CD4-positive, alpha-beta T cell treated with Interleukin-6 at 100 ng/mL for 8 hours (primary cell): ENCODE measurements at regions not wholly inside any gene's neighbourhood (a gene's known extent, or its start where the extent isn't known, plus 50 kb on each side); places are given as distances from the start of the nearest gene placed in this dataset.
"Not testable (repeated sequence)": the region's sequence is repeated elsewhere in the genome, so short reads cannot be mapped to it uniquely, and the experiment has no call there.

Experiments used
- DNase-seq: peaks from one replicate; pipeline ENCODE4 v3.0.0-alpha.2; 2020; ENCODE audit warnings: mixed read lengths, low spot score

DNA sequence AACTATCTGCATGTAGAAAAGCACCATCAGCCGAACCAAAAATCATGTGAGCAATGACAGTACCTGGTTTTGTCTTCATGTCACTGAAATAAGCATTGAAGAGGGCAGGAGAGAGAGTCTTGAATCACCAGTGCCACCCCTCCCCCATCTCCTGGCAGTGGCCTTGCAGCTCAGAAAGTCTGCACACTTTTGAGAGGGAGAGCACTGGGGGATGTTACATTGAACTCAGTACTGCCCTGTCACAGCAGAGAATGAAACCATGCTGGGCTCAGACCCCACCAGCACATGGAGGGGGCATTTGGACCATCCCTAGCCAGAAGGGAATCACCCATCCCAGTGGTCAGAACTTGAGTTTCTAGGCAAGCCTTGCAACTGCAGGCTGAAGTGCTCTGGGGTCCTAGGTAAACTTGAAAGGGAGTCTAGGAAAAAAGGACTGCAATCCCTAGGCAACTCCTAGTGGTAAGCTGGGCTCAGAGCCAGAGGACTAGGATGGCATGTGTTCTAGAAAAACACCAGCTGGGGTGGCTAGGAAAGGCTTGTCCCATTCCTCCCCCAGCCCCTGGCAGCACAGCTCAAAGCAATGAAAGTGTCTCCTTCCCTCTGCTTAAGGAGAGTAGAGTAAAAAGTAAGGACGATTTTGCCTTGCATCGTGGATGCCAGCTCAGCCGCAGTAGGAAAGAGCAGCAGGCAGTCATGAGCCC lies 259.9 kb upstream of the MYT1L start:
- DNase-seq: no peak

DNA sequence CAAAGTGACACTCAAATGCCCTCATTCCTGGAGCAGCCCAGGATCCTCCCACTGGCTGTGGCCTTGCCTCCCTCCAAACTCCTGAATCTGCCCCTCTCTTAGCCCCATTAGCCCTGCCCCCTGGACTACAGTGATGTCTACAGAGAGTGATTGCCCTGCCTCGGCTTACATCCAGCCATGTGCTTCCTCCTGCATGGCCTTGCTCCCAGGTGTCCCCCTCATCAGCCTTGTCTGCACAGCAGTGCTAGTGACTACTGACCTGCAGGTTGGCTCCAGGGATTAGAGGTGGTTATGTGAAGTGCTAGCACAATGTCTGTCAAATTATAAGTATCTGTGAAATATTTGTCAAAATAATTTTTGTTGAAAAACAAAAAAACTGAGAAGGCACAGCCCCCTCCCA lies 259.1 kb upstream of the MYT1L start:
- DNase-seq: no peak

DNA sequence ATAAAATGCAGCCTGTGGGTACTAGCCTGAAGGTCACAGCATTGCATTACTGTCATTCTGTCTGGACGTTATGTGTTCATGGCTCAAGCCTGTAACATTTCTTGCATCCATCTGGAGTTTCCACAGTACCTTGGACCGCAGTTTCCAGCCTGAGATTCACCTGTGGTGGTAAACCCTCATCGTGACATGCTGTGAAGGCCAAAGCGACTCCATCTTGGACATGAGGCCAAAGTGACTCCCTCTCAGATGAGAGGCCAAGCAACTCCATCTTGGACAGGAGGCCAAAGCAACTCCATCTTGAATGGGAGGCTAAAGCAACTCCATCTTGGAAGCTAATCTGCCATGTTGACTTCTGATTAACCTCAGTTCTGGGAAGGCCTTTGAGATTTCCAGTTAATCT lies 257.7 kb upstream of the MYT1L start:
- DNase-seq: no peak

DNA sequence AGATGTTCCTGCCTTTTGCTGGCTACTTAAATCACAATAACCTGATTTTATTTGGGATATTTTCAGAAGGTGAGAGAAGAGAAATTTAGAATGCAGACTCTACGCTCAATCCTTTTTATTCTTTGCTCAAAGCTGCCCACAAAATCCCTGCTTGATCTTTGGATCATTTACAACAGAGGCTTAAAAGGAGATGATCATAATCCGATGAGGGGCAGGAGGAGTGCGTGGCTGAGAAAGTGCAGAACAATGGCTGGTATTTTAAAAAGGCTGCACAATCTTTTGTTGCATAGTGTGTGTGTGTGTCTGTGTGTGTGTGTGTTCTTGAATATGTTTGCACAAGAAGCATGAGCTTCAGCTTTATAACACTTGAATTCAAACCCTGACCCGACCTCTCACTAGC lies 256.3 kb upstream of the MYT1L start:
- DNase-seq: no peak

DNA sequence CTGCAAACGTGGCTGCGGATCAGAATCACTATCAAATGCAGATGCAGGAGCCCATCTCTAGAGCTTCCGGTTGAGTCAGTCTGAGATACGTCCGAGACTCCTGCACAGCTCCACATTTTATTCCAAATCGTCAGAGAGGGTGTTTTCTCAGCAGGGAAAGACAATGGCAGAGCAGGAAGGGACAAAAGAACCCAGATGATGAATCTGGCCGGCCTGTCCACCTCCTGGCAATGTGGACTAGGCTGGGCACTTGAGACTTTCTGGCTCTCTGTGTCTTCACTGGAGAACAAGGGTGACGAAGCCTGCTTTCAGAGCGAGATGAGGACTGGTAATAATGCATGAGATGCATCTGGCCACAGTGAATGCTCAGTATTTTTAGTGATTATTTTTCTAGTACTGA lies 255.9 kb upstream of the MYT1L start:
- DNase-seq: no peak

DNA sequence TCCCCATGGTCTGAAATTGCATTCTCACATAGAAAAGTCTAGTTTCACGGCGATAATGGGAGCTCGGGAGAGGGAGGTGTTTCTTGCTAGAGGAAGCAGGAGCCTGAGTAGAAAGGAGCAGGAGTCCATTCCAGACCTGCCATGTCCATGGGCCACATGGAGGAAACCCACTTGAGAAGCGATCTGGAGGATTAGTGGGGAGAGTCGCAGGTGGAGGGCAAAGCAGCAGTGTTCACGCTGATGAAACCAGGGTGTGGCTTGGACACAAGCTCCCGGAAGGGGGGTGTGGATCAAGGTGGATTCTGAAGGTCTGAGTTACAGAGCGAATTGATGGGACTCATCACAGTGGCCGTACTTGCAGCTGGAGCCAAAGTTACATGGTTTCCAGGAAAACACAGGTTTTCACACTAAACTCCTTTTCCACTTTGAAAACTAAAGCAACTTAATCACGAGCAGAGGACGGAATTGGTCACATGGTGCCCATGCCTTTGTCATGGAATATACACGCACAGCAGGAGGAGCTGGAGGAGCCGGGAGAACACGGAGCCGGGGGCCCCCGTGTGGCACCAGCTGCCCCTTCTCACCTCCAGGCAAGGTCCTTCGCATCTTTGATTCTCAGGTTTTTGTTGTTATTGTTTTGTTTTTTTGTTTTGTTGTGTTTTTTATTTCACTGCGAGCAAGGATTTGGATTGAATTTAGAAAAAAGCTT lies 255.1 kb upstream of the MYT1L start:
- DNase-seq: no peak

DNA sequence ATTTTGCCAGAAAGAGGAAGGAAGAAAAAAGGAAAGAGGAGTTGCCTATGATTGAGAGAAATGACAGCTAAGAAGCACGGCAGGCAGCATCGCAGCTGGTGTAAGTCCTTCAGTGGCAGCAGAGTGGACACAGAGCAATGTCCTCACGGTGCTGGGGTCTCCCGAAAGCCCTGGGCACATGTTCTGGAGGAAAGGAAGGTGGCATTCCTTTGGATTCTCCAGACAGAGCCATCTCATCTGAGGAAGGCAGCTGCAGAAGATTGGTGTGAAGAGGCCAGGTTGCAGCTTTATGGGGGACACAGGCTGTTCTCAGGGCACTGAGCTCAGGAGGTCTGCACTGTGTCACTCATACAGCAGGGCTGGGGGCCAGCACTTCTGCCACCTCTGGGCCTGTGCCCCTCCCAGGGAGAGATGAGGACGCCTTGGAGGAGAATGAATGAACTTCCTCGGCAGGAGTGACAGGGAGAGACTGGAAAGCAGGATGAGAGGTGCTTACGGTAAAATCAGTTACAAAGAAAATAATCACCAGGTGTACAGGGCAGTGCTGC lies 252.0 kb upstream of the MYT1L start:
- DNase-seq: no peak

DNA sequence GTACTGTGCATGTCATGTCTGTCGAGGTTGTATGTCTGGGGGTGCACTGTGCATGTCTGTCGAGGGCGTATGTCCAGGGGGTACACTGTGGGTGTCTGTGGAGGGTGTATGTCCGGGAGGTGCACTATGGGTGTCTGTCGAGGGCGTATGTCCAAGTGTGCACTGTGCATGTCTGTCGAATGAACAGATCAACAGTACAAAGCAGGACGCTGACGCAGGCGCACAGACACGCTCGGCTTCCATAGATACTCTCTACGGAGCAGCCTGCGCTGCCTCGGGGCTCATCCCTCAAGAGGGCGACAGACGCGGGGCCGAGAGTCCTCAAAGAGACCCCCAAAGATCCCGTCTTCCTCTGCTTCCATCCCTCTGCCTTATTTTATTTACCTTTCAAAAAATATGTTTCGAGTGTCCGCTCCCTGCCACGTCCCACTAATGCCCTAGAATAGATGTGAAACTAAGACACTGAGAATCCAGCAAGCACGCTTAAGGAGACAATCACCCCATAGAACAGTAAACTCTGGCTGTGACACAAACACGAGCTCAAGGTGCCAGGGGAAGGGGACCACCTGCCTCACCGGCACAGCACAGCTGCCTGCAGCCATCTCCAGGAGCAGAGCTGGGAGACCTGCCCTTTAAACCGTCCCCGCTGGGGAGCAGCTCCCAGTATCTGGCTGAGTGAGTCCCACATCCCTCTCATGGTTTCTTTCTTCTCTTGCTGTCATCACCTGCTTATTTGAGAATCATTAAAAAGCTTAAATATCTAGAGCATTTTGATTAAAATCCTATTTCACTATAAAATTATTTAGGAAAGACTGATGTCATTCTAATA lies 250.5 kb upstream of the MYT1L start:
- no peak for DNase-seq

DNA sequence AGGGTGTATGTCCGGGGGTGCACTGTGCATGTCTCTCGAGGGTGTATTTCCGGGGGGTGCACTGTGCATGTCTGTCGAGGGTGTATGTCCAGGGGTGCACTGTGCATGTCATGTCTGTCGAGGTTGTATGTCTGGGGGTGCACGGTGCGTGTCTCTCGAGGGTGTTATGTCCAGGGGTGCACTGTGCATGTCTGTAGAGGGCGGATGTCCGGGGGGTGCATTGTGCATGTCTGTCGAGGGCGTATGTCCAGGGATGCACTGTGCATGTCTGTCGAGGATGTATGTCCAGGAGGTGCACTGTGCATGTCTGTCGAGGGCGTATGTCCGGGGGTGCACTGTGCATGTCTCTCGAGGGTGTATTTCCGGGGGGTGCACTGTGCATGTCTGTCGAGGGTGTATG lies 249.8 kb upstream of the MYT1L start:
- not testable (repeated sequence) for DNase-seq

DNA sequence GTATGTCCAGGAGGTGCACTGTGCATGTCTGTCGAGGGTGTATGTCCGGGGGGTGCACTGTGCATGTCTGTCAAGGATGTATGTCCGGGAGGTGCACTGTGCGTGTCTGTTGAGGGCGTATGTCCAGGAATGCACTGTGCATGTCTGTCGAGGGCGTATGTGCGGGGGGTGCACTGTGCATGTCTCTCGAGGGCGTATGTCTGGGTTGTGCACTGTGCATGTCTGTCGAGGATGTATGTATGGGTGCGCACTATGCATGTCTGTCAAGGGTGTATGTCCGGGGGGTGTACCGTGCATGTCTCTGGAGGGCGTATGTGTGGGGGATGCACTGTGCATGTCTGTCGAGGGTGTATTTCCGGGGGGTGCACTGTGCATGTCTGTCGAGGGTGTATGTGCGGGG lies 249.3 kb upstream of the MYT1L start:
- no peak for DNase-seq

DNA sequence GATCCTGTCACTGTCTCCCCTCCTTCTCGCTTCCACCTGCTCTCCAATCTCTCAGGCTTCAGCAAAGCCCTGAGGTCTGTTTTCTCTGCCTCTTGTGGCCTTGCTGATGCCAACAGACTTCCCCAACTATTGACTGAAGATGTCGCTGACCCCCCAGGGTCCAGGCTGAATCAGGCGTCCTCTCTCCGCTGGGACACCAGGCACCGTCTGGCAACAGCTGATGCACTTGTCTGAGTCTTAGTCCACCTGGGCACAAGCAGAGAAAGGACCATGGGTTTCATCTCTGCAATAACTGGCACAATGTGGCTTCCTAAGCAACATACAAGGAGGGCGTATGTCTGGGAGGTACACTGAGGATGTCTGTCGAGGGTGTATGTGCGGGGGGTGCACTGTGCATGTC lies 248.7 kb upstream of the MYT1L start:
- DNase-seq: no peak

DNA sequence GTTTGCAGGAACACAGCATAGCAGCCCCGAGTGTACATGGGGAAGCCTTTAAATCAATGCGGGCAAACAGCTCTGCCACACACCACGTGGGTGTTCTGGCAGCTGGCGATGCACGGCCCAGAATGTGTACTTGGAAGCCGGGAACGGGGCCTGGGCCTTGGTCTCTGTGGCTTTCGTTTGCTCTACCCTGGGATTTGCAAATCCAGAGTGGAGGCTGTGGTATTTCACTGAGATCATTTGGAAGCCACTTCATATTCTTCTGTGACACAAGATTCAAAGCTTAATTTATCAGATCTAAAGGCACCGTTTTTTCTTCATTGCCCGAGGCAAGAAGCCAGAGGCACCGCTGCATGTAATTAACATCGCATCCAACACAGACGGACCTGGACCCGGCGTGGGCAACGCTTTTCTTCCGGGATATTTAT lies 246.3 kb upstream of the MYT1L start:
- DNase-seq: no peak

DNA sequence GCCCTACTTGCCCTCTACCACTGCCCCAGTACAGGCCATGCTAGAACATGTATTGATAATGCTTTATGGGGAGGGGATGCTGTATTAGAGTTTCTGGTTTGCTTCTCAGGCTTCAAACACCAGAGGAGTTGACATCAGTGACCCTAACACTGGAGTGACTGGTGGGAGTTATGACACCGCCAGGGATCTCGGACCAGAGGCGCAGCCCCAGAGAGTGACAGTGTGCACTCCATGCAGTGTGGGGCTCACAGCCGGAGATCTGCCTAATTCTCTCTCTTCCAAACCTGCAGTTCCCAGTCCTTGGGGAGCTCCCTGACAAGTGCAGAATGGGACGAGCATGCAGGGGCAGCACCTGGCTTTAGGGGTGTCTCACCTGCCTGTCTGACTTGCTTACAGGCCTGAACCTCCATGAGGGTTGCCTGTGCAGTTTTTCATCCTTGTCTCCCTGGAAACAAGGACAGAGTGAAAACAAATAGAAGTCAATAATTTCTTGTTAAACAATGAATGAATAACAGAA lies 244.9 kb upstream of the MYT1L start:
- DNase-seq: no peak

DNA sequence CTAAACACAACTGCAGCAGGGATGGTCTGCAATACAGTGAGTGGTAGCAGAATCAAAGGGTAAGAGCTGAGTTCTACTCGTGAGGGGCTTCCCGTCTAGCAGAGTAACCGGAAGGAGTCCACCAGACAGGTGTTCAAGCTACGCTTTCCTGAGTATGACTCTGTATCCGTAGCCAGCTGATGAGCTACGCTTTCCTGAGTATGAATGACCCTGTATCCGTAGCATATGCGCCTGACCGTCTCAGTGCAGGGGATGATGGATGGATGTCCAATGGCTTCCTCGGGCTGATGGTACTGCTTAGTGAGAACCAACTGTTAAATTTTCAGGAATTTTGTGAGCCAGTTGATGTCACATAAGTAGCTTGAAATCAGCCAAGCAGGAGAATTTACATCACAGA lies 244.1 kb upstream of the MYT1L start:
- DNase-seq: no peak

DNA sequence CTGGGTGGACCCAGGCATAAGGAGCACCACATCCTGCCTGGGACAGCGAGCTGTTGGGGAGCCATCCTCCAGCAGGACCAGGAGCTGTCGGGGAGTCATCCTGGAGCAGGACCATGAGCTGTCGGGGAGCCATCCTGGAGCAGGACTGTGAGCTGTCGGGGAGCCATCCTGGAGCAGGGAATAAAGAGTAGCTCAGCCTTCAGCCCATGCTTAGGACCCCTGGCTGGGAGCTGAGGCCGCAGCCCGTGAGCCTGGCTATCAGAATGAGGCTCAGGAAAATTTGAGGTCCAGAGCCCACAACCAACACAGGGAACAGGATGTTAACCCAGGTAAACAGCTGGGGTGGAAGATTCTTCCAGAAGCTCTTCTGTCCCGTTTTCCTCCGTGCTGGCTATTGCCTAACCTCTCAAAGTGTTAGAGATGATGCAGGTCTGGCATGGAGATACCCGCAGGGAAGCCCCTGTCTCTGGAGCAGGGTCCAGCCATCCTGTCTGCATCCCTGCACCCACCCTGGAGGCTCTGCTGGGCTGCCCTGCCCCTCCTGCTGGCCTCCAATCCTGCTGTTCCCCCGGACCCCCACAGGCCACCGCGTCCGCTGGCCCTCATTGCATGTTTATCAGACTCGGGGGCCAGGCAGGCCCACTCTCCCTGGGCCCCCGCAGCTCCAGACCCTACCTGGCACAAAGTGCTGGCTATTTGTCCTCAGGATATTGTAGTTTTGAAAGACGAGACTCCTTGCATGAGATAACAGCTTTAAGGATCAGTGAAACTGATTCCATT lies 243.5 kb upstream of the MYT1L start:
- no peak for DNase-seq

DNA sequence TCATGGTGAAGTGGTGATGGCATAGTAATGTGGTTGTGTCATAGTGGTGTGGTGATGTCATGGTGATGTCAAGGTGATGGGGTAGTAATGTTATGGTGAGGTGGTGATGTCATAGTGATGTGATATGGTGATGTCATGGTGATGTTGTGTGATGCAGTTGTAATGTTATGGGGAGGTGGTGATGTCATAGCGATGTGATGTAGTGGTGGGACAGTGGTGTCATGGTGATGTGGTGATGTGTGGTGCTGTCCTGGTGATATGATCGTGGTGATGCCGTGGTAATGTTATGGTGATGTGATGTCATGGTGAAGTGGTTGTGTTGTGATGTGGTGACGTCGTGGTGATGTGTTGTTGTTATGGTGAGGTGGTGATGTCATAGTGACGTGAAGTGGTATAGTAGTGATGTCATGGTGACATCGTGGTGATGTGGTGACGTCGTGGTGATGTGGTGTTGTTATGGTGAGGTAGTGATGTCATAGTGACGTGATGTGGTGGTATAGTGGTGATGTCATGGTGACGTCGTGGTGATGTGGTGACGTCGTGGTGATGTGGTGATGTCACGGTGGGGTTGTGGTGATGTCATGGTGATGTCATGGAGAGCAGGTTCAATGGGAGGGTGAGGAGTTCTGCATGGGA lies 242.7 kb upstream of the MYT1L start:
- DNase-seq: no peak

DNA sequence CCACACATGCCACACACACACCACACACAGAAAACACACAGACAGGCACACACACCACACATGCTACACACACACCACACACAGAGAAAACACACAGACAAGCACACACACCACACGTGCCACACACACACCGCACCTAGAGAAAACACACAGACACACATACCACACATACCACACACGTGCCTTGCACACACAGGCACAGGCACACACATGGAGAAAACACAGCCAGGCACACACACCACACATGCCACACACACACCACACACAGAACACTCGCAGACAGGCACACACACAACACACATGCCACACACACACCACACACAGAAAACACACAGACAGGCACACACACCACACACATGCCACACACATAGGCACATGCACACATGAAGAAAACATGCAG lies 242.1 kb upstream of the MYT1L start:
- no peak for DNase-seq

DNA sequence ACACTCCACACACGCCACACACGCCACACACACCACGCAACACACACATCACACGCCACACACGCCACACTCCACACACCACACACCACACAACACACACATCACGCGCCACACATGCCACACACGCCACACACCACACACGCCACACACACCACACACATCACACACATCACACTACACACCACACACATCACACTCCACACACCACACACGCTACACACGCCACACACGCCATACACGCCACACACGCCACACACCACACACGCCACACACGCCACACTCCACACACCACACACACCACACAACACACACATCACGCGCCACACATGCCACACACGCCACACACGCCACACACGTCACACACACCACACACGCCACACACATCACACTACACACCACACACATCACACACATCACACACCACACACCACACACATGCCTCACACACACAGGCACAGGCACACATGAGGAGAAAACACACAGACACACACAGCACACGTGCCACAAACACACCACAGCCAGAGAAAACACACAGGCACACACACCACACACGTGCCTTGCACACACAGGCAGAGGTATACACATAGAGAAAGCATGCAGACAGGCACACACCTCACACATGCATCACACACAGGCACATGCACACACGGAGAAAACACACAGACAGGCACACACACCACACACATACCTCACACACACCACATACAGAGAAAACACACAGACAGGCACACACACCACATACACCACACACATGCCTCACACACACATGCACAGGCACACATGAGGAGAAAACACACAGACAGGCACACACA lies 241.5 kb upstream of the MYT1L start:
- DNase-seq: no peak

DNA sequence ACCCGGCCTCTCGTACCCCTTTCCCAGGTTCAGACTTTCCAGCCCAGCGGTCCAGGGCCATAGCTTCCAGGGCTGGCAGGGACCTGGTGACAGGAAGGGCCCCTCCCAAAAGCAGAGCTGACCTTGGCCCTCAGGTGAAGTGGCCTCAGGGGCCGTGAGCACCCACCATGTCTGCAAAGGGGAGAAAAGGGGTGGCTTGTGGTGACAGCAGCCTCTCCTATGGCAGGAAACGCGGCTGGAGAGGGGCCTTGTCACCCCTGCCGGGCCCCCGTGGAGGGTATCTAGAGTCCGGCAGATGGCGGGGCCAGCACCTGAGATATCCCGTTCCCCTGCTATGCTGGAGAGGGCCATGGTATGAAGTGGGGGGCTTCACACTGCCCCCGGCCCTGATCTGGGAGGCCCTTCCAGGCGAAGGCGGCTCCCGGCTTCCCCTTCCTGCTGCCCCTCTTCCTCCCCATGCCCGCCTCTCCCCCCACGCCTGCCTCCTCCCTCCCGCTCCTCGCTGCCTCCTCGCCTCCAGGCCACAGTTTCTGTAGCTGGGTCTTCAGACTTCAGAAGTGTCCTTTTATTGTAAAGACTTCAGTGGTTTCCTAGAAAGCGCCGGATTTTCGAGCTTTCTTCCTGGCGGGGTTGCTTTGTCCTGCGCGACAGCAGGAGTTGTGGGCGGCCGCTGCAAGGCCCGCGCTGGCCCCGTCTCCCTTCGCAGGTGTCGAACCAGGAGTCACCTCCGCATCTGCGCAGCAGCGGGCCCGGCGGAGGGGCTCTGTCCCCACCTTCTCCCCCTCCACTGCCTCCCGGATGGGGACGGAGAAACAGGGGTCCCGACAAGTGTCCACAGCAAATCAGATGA lies 240.5 kb upstream of the MYT1L start:
- no peak for DNase-seq
